ENCODE measurements at regions not wholly inside any gene's neighbourhood (a gene's known extent, or its start where the extent isn't known, plus 50 kb on each side); places are given as distances from the start of the nearest gene placed in this dataset.

DNA sequence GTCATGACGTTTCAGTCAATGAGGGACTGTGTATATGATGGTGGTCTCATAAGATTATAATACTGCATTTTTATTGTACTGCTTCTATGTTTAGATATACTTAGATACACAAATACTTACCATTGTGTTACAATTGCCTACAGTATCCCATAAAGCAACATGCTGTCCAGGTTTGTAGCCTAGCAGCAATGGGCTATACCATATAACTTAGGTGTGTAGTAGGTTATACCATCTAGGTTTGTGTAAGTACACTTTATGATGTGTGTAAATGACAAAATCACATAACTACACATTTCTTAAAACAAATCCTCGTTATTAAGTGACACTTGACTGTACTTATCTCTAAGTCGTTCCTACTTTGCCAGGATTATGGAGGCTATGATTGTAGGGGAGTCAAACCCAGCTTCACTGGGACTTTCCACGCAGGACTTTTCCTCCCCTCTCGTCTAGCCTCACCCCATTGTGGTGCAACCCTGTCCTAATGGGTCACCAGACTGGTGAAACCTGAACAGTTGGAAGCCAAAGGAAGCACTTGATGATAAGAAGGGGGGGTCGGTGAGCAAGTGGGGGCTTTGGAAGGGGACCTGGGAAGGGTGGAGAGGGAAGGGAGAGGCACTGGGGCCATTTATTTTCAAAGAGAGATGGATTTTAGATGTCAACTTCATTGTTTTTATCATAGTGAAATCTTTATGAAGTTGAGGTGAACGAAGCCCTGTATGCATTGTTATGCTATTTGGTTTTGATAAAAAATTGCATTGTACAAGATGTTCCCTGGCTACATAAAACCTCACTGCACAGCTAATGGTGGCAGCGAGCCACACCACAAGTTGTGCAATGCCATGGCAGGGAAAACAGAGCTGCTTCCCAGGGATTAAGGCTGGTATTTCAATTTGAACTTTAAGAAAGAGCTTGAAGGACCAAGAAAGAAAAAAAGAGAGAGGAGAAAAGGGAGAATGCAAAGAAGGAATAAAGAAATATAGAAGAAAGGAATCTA is 129.1 kb downstream of the EHF start:
- DNase-seq, result no peak
- TF ChIP-seq, protein P1, sequence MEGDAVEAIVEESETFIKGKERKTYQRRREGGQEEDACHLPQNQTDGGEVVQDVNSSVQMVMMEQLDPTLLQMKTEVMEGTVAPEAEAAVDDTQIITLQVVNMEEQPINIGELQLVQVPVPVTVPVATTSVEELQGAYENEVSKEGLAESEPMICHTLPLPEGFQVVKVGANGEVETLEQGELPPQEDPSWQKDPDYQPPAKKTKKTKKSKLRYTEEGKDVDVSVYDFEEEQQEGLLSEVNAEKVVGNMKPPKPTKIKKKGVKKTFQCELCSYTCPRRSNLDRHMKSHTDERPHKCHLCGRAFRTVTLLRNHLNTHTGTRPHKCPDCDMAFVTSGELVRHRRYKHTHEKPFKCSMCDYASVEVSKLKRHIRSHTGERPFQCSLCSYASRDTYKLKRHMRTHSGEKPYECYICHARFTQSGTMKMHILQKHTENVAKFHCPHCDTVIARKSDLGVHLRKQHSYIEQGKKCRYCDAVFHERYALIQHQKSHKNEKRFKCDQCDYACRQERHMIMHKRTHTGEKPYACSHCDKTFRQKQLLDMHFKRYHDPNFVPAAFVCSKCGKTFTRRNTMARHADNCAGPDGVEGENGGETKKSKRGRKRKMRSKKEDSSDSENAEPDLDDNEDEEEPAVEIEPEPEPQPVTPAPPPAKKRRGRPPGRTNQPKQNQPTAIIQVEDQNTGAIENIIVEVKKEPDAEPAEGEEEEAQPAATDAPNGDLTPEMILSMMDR (IDR thresholded peaks at IDR 0.05; ENCODE audit: low read depth, low read length), result no peak
- H3K4me1 ChIP-seq, result no peaks in the 10 kb centered on the region

DNA sequence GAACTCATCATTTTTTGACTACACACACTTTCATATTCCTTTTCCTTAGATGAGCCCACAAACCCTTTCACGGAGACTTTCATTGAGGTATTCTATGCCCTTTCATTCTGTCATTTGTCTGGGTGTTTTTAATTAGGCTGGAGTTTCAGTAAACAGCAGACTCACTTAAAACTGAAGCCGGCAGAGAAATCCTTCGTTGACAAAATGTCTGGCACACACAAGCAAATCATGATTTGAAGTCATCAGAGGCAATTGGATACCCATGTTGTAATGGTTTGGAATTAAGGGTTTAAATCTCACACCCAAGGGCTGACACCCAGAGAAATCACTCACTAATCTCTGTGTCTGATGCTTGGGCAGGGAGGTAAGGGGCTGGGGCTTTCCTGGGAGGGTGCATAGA is 127.1 kb downstream of the EHF start:
- H3K36me3 ChIP-seq, result no peaks in the 10 kb centered on the region
- DNase-seq, result no peak
- no peaks in the 10 kb centered on the region for H3K9me3 ChIP-seq
- H3K4me3 ChIP-seq (ENCODE audit: low read depth, low read length), result no peak overlapping the region
- no peaks in the 10 kb centered on the region for H3K4me1 ChIP-seq
- H3K27me3 ChIP-seq, result no peaks in the 10 kb centered on the region
- TF ChIP-seq, protein P1 (IDR thresholded peaks at IDR 0.05; ENCODE audit: low read depth, low read length), result no peak

More for the DNA sequence above, 129.1 kb downstream of the EHF start:
- H3K4me3 ChIP-seq (ENCODE audit: low read depth, low read length), result no peak overlapping the region
- H3K27me3 ChIP-seq, result no peaks in the 10 kb centered on the region
- no peaks in the 10 kb centered on the region for H3K36me3 ChIP-seq
- no peaks in the 10 kb centered on the region for H3K9me3 ChIP-seq

DNA sequence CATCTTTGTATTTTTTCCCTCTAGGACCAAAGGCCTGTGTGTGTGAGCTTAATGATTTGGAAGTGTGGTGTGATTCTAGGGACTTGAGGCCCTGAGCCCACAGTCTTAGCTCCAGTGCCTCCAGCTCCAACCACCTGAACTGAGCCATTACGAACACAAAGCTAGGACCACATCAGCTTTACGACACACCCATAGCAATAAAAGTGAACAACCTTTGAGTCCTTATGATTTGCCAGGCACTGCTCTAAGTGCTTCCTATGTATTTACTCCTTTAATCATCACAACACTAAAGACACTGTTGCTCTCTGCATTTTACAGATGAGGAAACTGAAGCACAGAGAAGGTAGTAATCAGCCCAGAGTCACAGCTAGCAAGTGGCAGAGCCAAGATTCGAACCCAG is 126.4 kb downstream of the EHF start:
- Histone ChIP-seq H3K4me3 (ENCODE audit: low read depth, low read length) (no peak overlapping the region), H3K4me1 (no peaks in the 10 kb centered on the region), H3K9me3 (no peaks in the 10 kb centered on the region), H3K27me3 (no peaks in the 10 kb centered on the region), H3K36me3 (no peaks in the 10 kb centered on the region)
- TF ChIP-seq, protein P1 (IDR thresholded peaks at IDR 0.05; ENCODE audit: low read depth, low read length), result no peak
- no peak for DNase-seq

DNA sequence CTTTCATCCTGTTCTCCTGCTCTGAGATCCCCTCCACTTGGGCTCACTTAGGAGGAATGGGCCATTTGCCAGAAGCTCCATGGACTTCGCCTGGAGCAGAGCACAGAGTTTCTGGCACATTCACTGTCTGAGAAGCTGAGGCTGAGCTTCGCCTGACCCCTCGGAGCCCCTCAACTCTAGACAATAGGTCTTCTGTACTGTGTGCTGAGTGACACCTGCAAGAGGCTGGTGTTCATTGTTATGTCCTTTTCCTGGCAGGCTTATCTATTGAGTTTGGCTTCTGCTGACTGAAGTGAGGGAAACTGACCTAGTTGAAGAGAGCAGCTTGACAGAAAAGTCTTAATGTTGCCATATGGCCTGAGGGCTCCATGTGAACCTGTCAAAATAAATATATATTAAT is 124.3 kb downstream of the EHF start:
- no peaks in the 10 kb centered on the region for H3K27me3 ChIP-seq
- DNase-seq, result no peak
- H3K9me3 ChIP-seq, result no peaks in the 10 kb centered on the region
- H3K4me1 ChIP-seq, result no peaks in the 10 kb centered on the region
- H3K36me3 ChIP-seq, result no peaks in the 10 kb centered on the region
- TF ChIP-seq, protein P1 (IDR thresholded peaks at IDR 0.05; ENCODE audit: low read depth, low read length), result no peak
- H3K4me3 ChIP-seq (ENCODE audit: low read depth, low read length), result no peak overlapping the region

DNA sequence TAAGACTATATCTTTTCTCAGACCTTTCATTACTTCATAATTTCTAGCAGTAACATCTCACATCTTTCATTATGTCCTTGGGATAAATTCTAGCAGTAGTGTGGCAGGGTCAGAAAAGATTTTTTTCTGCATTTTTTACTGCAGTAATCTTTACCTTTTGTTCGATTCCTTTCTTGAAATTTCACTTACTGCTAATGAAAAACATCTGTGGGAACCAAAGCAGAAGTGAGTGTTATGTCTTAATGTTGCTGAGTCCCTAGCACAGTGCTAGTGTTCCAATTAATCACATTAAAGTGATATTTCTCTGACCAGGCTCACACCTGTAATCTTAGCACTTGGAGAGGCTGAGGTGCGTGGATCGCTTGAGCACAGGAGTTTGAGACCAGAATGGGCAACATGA is 123.6 kb downstream of the EHF start:
- H3K9me3 ChIP-seq, result no peaks in the 10 kb centered on the region
- DNase-seq, result no peak
- H3K4me3 ChIP-seq (ENCODE audit: low read depth, low read length), result no peak overlapping the region
- H3K4me1 ChIP-seq, result no peaks in the 10 kb centered on the region
- no peaks in the 10 kb centered on the region for H3K27me3 ChIP-seq
- TF ChIP-seq, protein P1 (IDR thresholded peaks at IDR 0.05; ENCODE audit: low read depth, low read length), result no peak
- no peaks in the 10 kb centered on the region for H3K36me3 ChIP-seq

DNA sequence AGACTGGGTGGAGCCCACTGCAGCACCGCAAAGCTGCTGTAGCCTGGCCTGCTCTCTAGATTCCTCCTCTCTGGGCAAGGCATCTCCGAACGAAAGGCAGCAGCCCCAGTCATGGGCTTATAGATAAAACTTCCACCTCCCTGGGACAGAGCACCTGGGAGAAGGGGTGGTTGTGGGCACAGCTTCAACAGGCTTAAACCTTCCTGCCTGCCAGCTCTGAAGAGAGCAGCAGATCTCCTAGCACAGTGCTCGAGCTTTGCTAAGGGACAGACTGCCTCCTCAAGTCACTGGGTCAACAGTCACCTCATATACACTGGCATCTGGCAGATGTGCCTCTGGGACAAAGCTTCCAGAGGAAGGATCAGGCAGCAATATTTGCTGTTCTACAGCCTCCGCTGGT is 117.3 kb downstream of the EHF start:
- Histone ChIP-seq H3K36me3 (no peaks in the 10 kb centered on the region), H3K9me3 (no peaks in the 10 kb centered on the region), H3K27me3 (no peaks in the 10 kb centered on the region), H3K4me3 (ENCODE audit: low read depth, low read length) (no peak overlapping the region), H3K4me1 (no peaks in the 10 kb centered on the region)
- DNase-seq, result no peak
- TF ChIP-seq, protein P1 (IDR thresholded peaks at IDR 0.05; ENCODE audit: low read depth, low read length), result no peak

All from BE2C (cell line).